ENCODE measurements at regions not wholly inside any gene's neighbourhood (a gene's known extent, or its start where the extent isn't known, plus 50 kb on each side); places are given as distances from the start of the nearest gene placed in this dataset.
"Not testable (repeated sequence)": the region's sequence is repeated elsewhere in the genome, so short reads cannot be mapped to it uniquely, and the experiment has no call there.

DNA sequence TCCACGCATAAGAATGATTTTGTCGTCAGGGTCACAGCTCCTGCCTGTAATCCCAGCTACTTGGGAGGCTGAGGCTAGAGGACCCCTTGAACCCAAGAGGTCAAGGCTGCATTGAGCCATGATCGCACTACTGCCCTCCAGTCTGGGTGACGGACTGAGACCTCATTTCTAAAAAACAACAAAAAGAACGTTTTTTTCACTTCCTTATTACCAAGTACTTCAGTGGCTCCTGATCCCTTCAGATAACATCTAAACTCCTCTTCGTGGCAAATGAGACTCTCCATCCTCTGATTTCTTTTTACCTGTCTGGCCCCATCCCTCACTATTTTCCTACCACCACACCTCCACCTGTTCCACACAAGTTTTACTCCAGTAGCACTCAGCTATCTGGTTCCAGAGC, 105.4 kb upstream of the TLK1 start:
- DNase-seq (ENCODE audit: low spot score) = no peak

DNA sequence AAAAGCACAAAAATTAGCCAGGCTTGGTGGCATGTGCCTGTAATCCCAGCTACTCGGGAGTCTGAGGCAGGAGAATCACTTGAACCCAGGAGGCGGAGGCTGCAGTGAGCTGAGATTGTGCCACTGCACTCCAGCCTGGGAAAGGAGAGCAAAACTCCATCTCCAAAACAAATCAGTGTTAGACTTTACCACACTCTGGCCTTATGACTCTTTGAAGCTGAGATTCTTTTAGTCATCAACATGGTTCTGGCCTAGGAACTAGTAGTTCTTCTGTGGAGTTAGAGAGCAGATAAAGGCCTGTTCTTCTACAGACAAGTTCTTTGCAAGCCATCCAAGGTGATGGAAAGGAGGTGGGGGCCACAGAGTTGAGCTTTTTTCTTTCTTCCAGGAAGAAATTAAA, 100.8 kb upstream of the TLK1 start:
- DNase-seq (ENCODE audit: low spot score) = not testable (repeated sequence)

DNA sequence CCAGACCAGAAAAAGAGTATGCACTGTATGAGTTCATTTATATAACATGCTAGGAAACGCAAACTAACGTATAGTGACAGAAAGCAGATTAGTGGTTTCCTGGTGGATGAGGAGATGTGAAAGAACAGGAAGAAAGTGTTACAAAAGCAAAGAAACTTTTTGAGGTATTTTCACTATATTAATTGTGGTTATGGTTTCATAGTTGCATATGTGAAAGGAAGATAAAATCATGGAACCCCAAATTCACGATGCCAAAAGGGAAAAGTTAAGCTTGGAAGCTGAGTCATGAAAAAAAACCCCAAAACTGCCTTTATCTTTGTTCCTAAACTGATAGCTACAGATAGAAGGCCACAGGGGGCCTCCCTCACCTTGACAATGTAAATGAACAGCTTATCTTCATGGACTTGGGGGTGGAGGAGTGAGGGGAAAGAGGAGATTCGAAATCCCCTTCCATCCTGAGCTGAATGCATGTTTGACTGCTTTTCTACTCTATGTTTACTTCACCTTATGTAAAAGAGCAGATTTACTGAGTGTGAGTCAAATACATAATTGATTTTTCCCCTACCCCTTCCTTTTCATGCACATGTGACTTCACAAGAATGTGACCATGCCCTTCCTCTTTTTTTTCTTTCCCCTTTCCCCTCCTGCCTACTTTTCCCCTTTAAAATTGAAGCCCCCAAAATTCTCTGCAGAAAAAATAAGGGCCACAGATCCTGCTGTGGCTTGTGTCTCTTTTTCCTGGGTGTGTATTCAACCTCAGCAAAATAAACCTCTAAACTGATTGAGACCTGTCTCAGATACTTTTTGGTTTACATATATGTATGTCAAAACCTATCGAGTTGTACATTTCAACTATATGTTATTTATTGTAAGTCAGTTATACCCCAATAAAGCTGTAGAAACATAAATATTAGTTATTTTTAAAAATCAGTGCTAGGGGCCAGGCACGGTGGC, 100.1 kb upstream of the TLK1 start:
- DNase-seq (ENCODE audit: low spot score) = no peak

DNA sequence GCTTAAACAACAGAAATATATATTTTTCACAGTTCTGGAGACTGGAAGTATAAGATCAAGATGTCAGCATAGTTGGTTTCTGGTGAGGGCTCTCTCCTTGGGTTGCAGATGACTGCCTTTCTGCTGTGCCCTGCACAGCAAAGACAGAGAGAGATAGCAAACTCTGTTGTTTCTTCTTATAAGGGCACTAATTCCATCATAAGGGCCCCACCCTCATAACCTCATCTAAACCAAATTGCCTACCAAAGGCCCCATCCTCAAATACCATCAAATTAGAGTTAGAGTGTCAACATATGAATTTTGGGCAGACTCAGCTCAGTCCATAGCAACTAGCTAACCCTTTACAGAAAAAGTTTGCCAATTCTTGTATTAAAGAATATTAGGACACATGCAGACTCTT, 94.0 kb upstream of the TLK1 start:
- no peak for DNase-seq (ENCODE audit: low spot score)

DNA sequence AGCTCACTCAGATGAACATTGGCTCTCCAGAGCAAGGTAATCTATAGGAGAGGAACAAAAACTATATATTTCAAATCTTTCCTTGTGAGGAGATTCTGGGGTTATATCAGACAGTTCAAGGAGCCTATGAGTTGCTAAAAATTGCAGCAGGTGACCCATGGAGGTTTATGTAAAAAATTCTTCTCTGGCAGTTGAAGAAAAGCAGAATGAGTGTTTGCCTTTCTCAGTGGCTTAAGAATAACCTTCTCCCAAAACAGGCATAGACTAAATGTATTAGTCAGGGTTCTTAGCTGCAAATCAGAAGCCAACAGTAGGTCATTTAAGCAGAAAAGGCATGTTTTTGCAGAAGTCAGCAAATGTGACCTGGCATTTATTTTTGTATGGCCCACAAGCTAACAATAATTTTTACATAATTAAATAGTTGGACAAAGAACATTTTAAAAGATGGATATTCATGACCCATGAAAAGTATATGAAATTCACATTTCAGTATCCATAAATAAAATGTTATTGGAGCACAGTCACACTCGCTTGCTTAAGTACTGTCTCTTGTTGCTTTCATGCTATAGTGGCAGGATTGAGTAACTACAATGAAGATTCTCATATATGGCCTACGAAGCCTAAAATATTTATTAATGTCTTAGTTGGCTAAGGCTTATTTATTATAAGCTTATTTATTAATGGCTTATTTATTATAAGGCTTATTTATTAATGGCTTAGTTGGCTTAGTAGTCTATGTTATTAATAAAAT, 93.4 kb upstream of the TLK1 start:
- DNase-seq (ENCODE audit: low spot score) = no peak

DNA sequence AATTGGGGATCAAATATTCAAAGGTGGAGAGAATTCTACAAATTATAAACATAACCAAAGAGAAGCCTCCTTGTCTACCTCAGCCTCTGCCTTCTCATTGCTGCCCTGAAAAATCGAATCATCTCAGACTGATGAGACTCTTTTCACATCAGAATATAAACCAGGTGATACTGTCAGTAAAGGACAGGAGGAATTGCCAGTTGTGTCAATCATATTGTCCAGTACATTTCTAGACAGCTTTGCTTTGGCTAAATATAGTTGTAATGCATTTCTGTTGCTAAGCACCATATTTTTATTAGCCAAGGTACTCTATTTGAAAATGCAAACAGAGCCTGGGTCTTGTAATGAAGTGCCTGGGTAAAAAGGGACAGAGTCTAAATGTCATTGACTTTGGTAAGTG, 92.6 kb upstream of the TLK1 start:
- DNase-seq (ENCODE audit: low spot score) = no peak

DNA sequence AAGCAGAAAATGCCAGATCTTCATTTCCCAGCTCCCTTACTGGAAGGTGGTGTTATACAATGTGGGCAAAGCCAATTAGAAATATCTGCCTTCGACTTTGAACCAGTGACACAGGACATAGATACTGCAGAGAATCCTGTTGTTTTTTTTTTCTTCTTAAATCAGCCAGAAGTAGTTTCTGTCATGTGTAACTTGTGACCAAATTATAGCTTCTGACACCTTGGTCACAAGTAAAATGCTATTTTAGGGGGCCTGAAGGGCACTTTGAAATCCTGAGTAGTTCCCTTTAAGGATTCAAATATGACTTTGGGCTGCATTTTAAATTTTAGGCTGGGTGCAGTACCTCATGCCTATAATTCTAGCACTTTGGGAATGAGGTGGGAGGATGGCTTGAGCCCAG, 89.0 kb upstream of the TLK1 start:
- DNase-seq (ENCODE audit: low spot score) = no peak

DNA sequence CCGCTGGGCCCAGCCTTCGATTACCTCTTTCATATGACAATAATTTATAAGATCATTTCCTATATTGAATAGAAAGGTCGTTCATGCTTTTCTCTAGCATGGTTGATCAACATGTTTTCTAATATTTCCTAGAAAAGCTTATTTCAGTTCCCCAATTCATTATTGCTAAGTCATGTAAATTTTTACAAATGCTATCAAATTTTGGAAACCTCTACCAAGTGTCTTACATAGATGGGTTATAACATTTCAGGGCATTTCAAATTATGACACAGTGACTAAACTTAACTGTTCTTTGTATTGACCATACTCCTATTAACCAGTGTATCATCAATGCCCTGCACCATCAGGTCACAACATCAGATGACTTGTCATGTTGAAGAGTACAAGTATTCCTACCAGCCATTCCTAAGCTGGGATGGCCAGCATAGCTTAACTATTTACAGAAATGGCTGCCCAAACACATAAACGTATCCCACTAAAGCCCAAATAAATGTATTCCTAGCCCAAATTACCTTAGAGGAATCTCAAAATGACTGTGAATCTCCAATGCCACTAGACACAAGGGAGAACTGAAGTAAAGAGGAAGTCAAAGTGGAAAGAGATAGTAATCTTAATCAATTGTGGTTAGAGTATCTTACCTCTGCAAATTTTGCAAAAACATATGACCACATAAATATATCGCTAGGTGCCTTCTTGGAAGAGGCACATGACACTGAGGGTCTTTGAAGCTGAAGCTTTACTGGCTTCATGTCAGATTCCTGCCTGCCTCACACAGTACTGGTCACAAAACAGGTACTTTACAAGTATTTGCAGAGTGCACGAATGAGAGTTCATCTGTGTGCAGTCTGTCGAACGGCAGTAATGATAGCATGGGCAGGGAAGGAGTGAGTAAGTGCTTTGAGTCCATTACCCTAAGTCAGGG, 87.3 kb upstream of the TLK1 start:
- DNase-seq (ENCODE audit: low spot score) = no peak

DNA sequence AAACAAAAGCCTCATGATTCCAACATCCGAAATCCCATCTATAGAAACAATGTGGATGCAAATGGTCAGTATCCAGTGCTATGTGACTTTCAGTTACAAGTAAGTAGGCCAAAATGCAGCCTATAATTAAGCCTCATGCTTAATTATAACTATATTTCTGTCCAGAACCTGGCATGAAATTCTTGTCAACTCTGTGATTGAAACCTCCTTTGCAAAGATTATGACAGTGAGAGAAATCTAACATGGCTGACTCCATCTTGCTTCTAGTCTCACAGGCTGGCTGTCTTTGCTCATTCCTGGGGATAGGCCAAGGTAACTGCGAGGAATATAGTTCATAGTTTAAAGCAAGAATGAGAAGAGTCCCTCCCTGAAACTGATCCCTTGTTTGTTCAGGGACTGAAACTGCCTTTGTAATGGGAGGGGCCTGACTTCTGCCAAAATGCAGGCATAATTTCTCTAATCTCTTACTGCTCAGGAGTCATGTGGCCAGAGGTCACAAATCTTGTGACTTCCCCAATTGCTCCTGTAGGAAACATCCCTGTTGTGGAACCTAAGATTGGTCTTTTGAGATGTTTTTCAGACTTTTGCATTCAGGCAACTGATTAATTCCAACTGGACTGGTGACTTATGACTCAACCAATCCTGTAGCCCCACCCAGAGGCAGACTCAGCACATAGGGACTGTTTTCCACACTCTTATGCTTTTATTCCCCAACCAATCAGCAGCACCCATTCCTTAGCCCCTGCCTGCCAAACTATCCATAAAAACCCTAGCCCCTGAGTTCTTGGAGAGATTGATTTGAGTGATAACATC, 84.5 kb upstream of the TLK1 start:
- no peak for DNase-seq (ENCODE audit: low spot score)

DNA sequence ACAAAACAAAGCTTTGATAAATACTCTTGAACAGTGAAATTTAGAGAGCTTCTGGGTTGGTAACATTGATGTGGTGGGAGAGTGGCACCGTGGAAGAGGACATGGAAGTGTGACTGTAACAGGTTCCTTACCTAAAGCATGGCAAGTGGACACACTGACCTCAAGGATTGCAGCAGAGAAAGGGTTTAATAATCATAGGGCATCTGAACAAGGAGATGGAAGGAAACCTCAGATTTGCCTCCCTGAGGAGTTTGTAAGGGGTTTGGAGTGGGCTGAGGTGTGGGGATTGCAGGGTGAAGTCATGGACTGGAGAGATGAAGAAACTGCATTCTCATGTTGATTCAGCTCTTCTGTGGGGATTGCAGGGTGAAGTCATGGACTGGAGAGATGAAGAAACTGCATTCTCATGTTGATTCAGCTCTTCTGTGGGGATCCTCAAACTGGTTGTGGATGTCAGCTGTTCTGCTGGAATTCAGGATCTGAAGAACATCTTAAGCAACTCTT, 83.8 kb upstream of the TLK1 start:
- DNase-seq (ENCODE audit: low spot score) = no peak

DNA sequence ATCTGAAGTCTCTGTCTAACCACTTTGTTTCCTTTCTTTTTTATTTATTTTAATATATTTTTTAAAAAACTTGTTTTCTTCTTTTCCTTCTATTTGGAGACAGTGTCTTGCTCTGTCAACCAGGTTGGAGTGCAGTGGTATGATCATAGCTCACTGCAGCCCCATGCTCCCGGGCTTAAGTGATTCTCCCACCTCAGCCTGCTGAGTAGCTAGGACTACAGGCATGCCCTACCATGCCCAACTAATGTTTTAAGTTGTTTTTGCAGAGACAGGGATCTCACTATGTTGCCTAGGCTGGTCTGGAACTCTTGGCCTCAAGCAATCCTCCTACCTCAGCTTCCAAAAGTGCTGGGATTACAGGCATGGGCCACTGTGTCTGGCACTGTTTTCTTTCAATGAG, 81.1 kb upstream of the TLK1 start:
- no peak for DNase-seq (ENCODE audit: low spot score)

DNA sequence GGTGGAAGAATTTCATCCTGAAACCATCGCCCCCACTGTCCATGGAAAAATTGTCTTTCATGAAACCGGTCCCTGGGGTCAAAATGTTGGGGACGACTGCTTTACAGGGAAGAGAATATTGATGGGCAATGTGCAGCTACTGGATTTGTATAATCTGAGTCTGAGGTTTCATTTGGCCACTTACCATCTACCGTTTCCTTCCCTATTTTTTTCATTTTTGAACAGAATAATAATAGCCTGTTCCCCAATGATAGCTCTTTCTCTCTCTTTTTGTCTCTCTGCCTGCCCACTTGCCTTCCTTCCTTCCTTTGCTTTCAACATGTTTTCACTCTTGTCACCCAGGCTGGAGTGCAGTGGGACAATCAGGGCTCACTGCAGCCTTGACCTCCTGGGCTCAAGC, 78.3 kb upstream of the TLK1 start:
- no peak for DNase-seq (ENCODE audit: low spot score)

DNA sequence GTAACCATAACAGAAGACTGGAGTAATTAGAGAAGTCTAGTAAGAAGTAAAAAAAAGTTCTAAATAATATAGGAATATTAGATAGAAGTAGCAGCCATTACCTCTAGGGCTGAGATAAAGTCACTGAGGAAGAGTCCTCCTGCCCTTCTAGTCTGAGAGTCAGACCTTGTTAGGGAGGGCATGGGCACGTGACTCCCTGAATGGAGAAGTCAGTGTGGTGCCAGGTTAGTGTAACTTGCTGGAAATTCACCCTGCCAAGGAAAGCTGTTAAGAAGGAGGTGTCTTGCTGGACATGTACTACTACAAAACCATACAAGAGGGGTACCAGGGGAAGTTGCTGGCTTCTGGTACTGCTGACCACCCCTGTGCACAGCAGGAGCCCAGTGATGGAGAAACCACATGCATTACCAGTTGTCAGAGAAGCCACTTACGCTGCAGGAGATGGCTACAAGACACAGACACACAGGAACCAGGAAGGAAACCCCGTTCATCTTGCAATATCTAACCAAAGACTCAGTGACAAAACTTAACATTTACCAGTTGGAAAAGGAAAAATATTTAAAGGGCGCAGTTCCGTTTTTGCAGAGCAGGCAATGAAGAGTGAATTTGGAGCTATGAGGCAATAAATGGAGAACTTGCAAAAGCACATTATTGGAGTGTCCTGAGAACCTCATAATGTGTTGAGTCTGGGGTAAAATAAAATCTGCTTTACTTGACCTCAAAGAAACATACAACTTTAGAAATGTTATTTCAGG, 77.2 kb upstream of the TLK1 start:
- no peak for DNase-seq (ENCODE audit: low spot score)

DNA sequence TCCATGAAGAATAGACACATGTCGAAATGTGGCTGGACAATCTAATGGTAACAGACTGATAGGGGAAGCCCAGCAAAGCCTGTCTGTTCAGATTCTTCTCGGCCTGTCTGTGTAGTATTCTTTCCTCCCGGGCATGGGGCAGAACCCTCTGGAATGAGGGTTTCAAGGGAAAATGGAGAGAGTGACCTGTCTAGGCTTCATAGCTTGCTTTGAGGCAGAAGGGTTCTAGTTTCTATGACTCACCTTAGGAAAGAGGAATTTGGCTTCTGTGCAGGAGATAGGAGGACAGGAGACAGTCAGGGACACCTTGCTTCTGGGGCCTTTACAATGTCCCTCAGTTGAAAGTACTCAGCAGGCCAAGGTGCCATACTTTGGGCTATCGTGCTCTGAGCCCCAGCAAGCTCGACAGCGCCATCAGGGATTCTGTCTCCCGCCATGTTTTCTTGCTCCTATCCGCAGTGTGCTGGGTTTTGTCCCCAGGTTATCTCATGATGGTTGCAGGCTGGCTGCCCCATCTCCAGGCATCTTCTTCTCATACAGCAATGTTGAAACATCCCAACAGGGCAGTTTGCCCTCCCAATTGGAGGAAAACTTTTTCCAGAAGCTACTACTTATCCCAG, 74.7 kb upstream of the TLK1 start:
- no peak for DNase-seq (ENCODE audit: low spot score)

DNA sequence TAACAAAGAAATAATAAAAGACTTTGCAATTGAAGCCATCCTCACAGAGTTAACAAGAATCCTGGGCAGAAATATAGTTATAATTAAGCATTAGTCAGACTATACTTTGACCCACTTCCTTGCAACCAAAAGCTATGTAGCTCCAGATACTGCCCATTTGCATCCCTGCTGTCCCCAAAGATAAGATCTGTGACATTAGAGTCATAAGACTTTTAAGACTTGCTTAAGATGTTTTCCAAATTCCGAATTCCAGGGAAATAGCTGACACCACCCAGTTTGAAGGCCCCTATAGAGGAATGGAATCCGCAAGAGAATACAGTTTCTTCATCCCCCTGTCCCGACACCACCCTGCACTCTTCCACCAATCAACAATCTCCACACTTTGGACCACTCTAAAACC, 69.5 kb upstream of the TLK1 start:
- DNase-seq (ENCODE audit: low spot score) = no peak

DNA sequence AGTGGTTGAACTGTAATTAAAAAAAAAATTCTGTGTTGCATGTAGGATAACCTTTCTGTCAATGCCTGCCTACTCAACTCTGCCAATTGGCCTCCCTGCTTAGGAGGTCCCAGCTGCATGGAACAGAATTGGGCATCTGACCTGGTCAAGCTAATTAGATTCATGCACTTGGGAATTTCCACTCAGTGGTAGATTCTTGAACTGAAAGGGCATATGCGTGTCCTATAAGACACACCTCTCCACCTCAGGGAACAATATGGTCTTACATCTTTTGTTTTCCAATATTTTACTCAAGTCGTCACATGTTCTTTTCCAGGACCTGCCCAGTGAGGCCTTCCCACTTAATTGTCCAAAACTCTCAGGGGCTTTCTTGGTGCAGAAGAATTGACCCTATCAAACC, 68.1 kb upstream of the TLK1 start:
- no peak for DNase-seq (ENCODE audit: low spot score)

DNA sequence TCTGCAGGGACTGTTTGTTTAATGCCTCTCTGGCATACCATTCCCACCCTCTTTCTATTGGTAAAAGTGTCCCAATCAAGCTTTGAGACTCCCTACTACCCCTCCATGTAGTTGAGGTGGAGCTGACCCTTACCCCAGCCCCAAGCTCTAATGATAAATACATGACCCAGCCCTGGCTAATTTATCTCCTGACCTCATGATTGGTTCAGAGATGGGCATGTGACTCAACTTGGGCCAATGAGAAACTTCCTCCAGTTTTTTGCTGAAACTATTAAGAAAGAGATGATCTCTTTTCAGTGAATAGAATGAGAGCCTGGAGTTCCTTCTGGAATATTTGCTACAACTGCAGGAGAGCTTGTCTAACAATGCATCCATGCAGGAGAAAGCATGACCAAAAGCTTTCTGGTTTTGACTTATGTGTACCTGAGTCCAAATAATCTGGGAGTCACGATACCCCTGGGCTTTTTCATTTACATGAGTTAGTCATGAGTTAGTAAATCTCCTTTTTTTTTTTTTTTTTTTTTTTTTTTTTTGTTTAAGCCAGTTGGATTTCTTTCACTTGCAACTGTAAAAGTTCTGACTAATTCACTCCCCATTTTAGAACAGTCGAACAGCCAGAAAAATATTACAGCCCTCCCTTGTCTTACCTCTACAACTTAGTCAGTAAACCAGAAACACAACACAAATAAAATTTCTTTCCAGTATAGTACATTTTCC, 66.5 kb upstream of the TLK1 start:
- no peak for DNase-seq (ENCODE audit: low spot score)

DNA sequence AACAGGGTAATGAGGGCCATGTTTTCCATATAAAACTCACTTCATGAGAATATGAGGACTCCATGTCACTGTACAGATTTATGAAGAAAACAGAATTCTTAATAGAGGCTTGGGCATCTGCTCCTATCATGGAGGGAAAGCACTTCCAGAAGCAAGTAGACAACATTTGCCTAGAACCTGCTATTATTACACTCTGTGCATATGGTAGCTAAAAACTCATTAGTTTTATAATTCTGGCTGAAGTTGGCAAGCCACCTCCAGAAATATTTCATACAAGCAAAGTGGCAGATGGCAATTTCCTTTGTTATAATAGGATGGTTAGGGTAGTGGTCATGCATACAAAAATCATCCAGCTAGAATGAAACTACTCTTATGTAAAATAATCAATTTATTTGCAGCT, 65.8 kb upstream of the TLK1 start:
- no peak for DNase-seq (ENCODE audit: low spot score)

DNA sequence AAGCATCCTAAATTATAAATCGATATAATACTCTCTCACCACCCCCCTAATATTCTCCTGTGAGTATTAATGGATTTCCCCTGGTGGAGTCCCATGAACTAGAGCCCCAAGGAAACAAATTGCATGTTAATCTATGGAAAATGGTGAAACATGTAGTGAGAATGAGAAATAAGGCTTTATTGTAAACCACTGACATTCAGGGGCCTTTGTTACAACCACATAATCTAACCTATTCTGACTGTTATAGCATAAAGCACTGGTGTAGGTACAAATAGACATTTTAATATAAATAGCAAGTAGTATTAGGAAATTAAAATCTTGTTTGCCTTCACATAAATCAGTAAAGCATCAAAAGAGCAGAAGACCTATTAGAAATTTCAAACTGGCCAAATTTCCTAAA, 65.3 kb upstream of the TLK1 start:
- no peak for DNase-seq (ENCODE audit: low spot score)
